Tibial artery (tissue), 4 donors: ENCODE measurements at regions not wholly inside any gene's neighbourhood (a gene's known extent, or its start where the extent isn't known, plus 50 kb on each side); places are given as distances from the start of the nearest gene placed in this dataset.

Source experiments
- DNase-seq, 2 donors: peaks; one replicate each; pipeline ENCODE4 v3.0.0-alpha.2; 2019
- H3K27ac ChIP-seq, 2 donors: fragments of 200-600 bp; sonication (generic) in 1 of 2; 1 replicate in 1 of 2; 2 replicates in 1 of 2; pipeline ENCODE4 v1.5.1; 2018 to 2019; ENCODE audit warnings: mild to moderate bottlenecking in 1 of 2
- H3K27me3 ChIP-seq, 2 donors: fragments of 200-600 bp; sonication (generic) in 1 of 2; one replicate each; pipeline versions ENCODE4 v1.5.1 to v1.6.0; 2016 to 2019
- H3K36me3 ChIP-seq, 3 donors: fragments of 200-600 bp; sonication (generic) in 2 of 3; one replicate each; pipeline ENCODE4 v1.5.1; 2016 to 2019; ENCODE audit warnings: mild to moderate bottlenecking in 2 of 3
- H3K4me1 ChIP-seq, 4 donors: fragments of 200-600 bp; sonication (generic) in 2 of 4; 1 replicate in 3 of 4; 2 replicates in 1 of 4; pipeline ENCODE4 v1.5.1; 2016 to 2019
- H3K4me3 ChIP-seq, 2 donors: fragments of 200-600 bp; sonication (generic) in 1 of 2; 1 replicate in 1 of 2; 2 replicates in 1 of 2; pipeline ENCODE4 v1.5.1; 2018 to 2019; ENCODE audit warnings: mild to moderate bottlenecking in 2 of 2
- H3K9me3 ChIP-seq, 3 donors: fragments of 200-600 bp; sonication (generic) in 1 of 3; one replicate each; pipeline ENCODE4 v1.5.1; 2016 to 2019
- CTCF ChIP-seq, 2 experiments: fragments of 200-600 bp in 1 of 2; fragments of 450-650 bp in 1 of 2; IDR thresholded peaks; one replicate each; pipeline ENCODE4 v1.5.1; 2017 to 2019; ENCODE audit warnings: antibody characterized with exemption in 2 of 2, mild to moderate bottlenecking in 1 of 2, moderate library complexity in 1 of 2
- intact Hi-C: fragments of 100-400 bp; cut with DNase I; formaldehyde crosslinking; loops from one replicate; pipeline ENCODE4 v1.15.0; 2023; ENCODE audit warnings: low total_unique reads

GRCh38 chr12:115726691-115727090 lies 550.8 kb downstream of the MED13L start:
- intact Hi-C loops: no loop called here
- Histone ChIP-seq H3K9me3 (no peaks in the 10 kb centered on the region), H3K27ac (no peak overlapping the region), H3K27me3 (peaks cover 0 to 13% of the 10 kb centered on the region in 2 donors), H3K36me3 (no peaks in the 10 kb centered on the region), H3K4me1 (no peaks in the 10 kb centered on the region), H3K4me3 (no peak overlapping the region)
- TF ChIP-seq CTCF (IDR thresholded peaks at IDR 0.05): no peak
- DNase-seq: no peak

GRCh38 chr12:115722181-115722580 lies 555.3 kb downstream of the MED13L start:
- Histone ChIP-seq H3K36me3 (no peaks in the 10 kb centered on the region), H3K27me3 (peaks cover 0 to 9% of the 10 kb centered on the region in 2 donors), H3K4me3 (no peak overlapping the region), H3K9me3 (no peaks in the 10 kb centered on the region), H3K27ac (no peak overlapping the region), H3K4me1 (no peaks in the 10 kb centered on the region)
- no peak for TF ChIP-seq CTCF (IDR thresholded peaks at IDR 0.05)
- DNase-seq: no peak
- intact Hi-C loops: no loop called here

- H3K4me1 ChIP-seq: no peaks in the 10 kb centered on the region
- peaks cover 0 to 9% of the 10 kb centered on the region in 2 donors for H3K27me3 ChIP-seq
- H3K36me3 ChIP-seq: no peaks in the 10 kb centered on the region
- H3K27ac ChIP-seq: no peak overlapping the region
- TF ChIP-seq CTCF (IDR thresholded peaks at IDR 0.05): no peak
- intact Hi-C loops: no loop called here
- H3K4me3 ChIP-seq: no peak overlapping the region
- no peaks in the 10 kb centered on the region for H3K9me3 ChIP-seq
- no peak for DNase-seq
Observed at GRCh38 chr12:115716551-115716950, 560.9 kb downstream of the MED13L start.

GRCh38 chr12:115712676-115713075 lies 564.8 kb downstream of the MED13L start:
- Histone ChIP-seq H3K9me3 (no peaks in the 10 kb centered on the region), H3K4me1 (peaks cover 0 to 23% (median 10%) of the 10 kb centered on the region in 4 donors), H3K36me3 (no peaks in the 10 kb centered on the region), H3K27ac (no peak overlapping the region), H3K4me3 (no peak overlapping the region), H3K27me3 (peaks cover 0 to 9% of the 10 kb centered on the region in 2 donors)
- no peak for DNase-seq
- intact Hi-C loops: no loop called here
- no peak for TF ChIP-seq CTCF (IDR thresholded peaks at IDR 0.05)

GRCh38 chr12:115710104-115710564 lies 567.4 kb downstream of the MED13L start:
- no peak for TF ChIP-seq CTCF (IDR thresholded peaks at IDR 0.05)
- DNase-seq: peak in 1 of 2 donors; percentile 22
- intact Hi-C loops: no loop called here
- Histone ChIP-seq H3K4me3 (no peak overlapping the region), H3K36me3 (no peaks in the 10 kb centered on the region), H3K27me3 (no peaks in the 10 kb centered on the region), H3K4me1 (peaks cover 0 to 23% (median 10%) of the 10 kb centered on the region in 4 donors), H3K9me3 (no peaks in the 10 kb centered on the region), H3K27ac (no peak overlapping the region)

- Histone ChIP-seq H3K4me3 (peak overlapping the region in 1 of 2 donors; percentile 23), H3K4me1 (peaks cover 0 to 23% (median 10%) of the 10 kb centered on the region in 4 donors), H3K27ac (no peak overlapping the region), H3K27me3 (no peaks in the 10 kb centered on the region), H3K36me3 (no peaks in the 10 kb centered on the region), H3K9me3 (no peaks in the 10 kb centered on the region)
- DNase-seq: peak; percentile 51 to 89
- TF ChIP-seq CTCF (IDR thresholded peaks at IDR 0.05): no peak
- intact Hi-C loops: no loop called here
Observed at GRCh38 chr12:115709540-115710011, 567.9 kb downstream of the MED13L start.
